MM.1S (cell line): ENCODE measurements at regions not wholly inside any gene's neighbourhood (a gene's known extent, or its start where the extent isn't known, plus 50 kb on each side); places are given as distances from the start of the nearest gene placed in this dataset.
A peak's percentile ranks its signal among the peaks of the same experiment; 100 is the strongest.
"Not testable (repeated sequence)": the region's sequence is repeated elsewhere in the genome, so short reads cannot be mapped to it uniquely, and the experiment has no call there.

ENCODE experiments used
- DNase-seq: peaks from one replicate; pipeline ENCODE4 v3.0.0-alpha.2; 2015
- H2AFZ ChIP-seq: fragments of 300-600 bp; sonication (generic); 2 replicates; pipeline ENCODE4 v1.6.0; 2016; ENCODE audit warnings: antibody characterized with exemption, low read length
- H3F3A ChIP-seq: fragments of 300-600 bp; sonication (generic); 2 replicates; pipeline ENCODE4 v1.6.1; 2016; ENCODE audit warnings: mild to moderate bottlenecking, antibody characterized with exemption, low read length, moderate library complexity, mixed read lengths; ENCODE audit not compliant: insufficient read depth
- H3K27ac ChIP-seq: fragments of 300-600 bp; sonication (generic); 2 replicates; pipeline ENCODE4 v1.5.1; 2016; ENCODE audit warnings: mild to moderate bottlenecking, low read length
- H3K27me3 ChIP-seq: fragments of 300-600 bp; sonication (generic); replicated peaks from 2 replicates; pipeline ENCODE4 v1.6.0; 2016; ENCODE audit warnings: low read length; ENCODE audit not compliant: insufficient read depth
- H3K36me3 ChIP-seq: fragments of 300-600 bp; sonication (generic); replicated peaks from 2 replicates; pipeline ENCODE4 v1.6.1; 2016; ENCODE audit warnings: mild to moderate bottlenecking, low read length, mixed read lengths; ENCODE audit not compliant: insufficient read depth
- H3K4me1 ChIP-seq: fragments of 300-600 bp; sonication (generic); 2 replicates; pipeline ENCODE4 v1.6.1; 2016; ENCODE audit warnings: low read length, mixed read lengths
- H3K4me2 ChIP-seq: fragments of 300-600 bp; sonication (generic); 2 replicates; pipeline ENCODE4 v1.6.0; 2016; ENCODE audit warnings: low read depth, low read length
- H3K4me3 ChIP-seq: fragments of 300-600 bp; sonication (generic); 2 replicates; pipeline ENCODE4 v1.5.1; 2016; ENCODE audit warnings: low read length, mixed read lengths
- H3K79me2 ChIP-seq: fragments of 300-600 bp; sonication (generic); 2 replicates; pipeline ENCODE4 v1.6.1; 2016; ENCODE audit warnings: mixed run types, low read length, mixed read lengths
- H3K9ac ChIP-seq: fragments of 300-600 bp; sonication (generic); 2 replicates; pipeline ENCODE4 v1.6.1; 2016; ENCODE audit warnings: low read length, mixed read lengths
- H3K9me2 ChIP-seq: fragments of 300-600 bp; sonication (generic); replicated peaks from 2 replicates; pipeline ENCODE4 v1.6.1; 2016; ENCODE audit warnings: mild to moderate bottlenecking, low read length, mixed read lengths; ENCODE audit not compliant: insufficient read depth
- H3K9me3 ChIP-seq: fragments of 300-600 bp; sonication (generic); replicated peaks from 2 replicates; pipeline ENCODE4 v1.6.1; 2016; ENCODE audit warnings: mild to moderate bottlenecking, low read length, mixed read lengths; ENCODE audit not compliant: insufficient read depth
- H4K20me1 ChIP-seq: fragments of 300-600 bp; sonication (generic); 2 replicates; pipeline ENCODE4 v1.6.1; 2016; ENCODE audit warnings: mild to moderate bottlenecking, low read length, moderate library complexity, mixed read lengths; ENCODE audit not compliant: insufficient read depth
- CTCF ChIP-seq: fragments of 300-600 bp; sonication (generic); IDR thresholded peaks from 2 replicates; pipeline ENCODE4 v1.5.1; 2016; ENCODE audit warnings: antibody characterized with exemption, low read length, mixed read lengths
- EZH2 ChIP-seq: fragments of 300-600 bp; sonication (generic); optimal IDR thresholded peaks from 2 replicates; pipeline ENCODE3; 2017; ENCODE audit warnings: low read depth, mild to moderate bottlenecking, antibody characterized with exemption, low read length, mixed read lengths
- EZH2phosphoT487 ChIP-seq: fragments of 300-600 bp; sonication (generic); IDR thresholded peaks from 2 replicates; pipeline ENCODE4 v1.6.1; 2018; ENCODE audit warnings: antibody characterized with exemption, low read length

GRCh38 chr2:90036335-90036734 lies 1344.9 kb downstream of the RPIA start:
- not testable (repeated sequence) for H4K20me1 ChIP-seq, H3F3A ChIP-seq, H3K4me1 ChIP-seq, H3K9ac ChIP-seq, H3K36me3 ChIP-seq, H3K4me2 ChIP-seq, H3K79me2 ChIP-seq, H2AFZ ChIP-seq, H3K27me3 ChIP-seq, H3K9me3 ChIP-seq, H3K9me2 ChIP-seq, H3K4me3 ChIP-seq, H3K27ac ChIP-seq
- TF ChIP-seq CTCF, result peak; percentile 20; the same call in 1 of the 2 replicates
- peak; percentile 50 for DNase-seq

GRCh38 chr2:90039093-90039492 lies 1347.6 kb downstream of the RPIA start:
- not testable (repeated sequence) for H3K4me3 ChIP-seq, H3K79me2 ChIP-seq, DNase-seq, H3K4me1 ChIP-seq, H3K36me3 ChIP-seq, H3F3A ChIP-seq, H2AFZ ChIP-seq, H3K9me3 ChIP-seq, H3K9ac ChIP-seq, H3K9me2 ChIP-seq, H3K27ac ChIP-seq, H4K20me1 ChIP-seq, H3K27me3 ChIP-seq, H3K4me2 ChIP-seq

- H3F3A ChIP-seq, H4K20me1 ChIP-seq, H3K9me3 ChIP-seq, H2AFZ ChIP-seq, H3K79me2 ChIP-seq, H3K4me3 ChIP-seq, H3K36me3 ChIP-seq, DNase-seq, H3K4me2 ChIP-seq, H3K27ac ChIP-seq, H3K4me1 ChIP-seq, H3K9ac ChIP-seq, H3K9me2 ChIP-seq, H3K27me3 ChIP-seq: not testable (repeated sequence)
These were observed 1356.3 kb downstream of the RPIA start for GRCh38 chr2:90047776-90048175.

GRCh38 chr2:90052113-90052631 lies 1360.7 kb downstream of the RPIA start:
- not testable (repeated sequence) for H4K20me1 ChIP-seq, H3K36me3 ChIP-seq, H3K9me3 ChIP-seq, H3K4me1 ChIP-seq, DNase-seq, H3K9ac ChIP-seq, H2AFZ ChIP-seq, H3K27me3 ChIP-seq, H3K27ac ChIP-seq, H3K79me2 ChIP-seq, H3K4me2 ChIP-seq, H3F3A ChIP-seq, H3K9me2 ChIP-seq, H3K4me3 ChIP-seq

GRCh38 chr2:90069290-90069894 lies 1377.9 kb downstream of the RPIA start:
- peak overlapping the region; percentile 10; the same call in 1 of the 2 replicates for H3K27ac ChIP-seq

More at GRCh38 chr2:90069290-90069894, 1377.9 kb downstream of the RPIA start:
- Histone ChIP-seq H3K9me2 (no peaks in the 10 kb centered on the region), H3K27me3 (no peaks in the 10 kb centered on the region), H3K9ac (no peak overlapping the region), H3K36me3 (no peaks in the 10 kb centered on the region), H3K79me2 (no peaks in the 10 kb centered on the region), H3K4me1 (peaks cover 16% of the 10 kb centered on the region), H2AFZ (no peak overlapping the region), H3K4me3 (no peak overlapping the region), H3F3A (peaks cover 12% of the 10 kb centered on the region; the same call in 1 of the 2 replicates), H4K20me1 (no peaks in the 10 kb centered on the region), H3K9me3 (no peaks in the 10 kb centered on the region), H3K4me2 (peak overlapping the region; percentile 20; the same call in 1 of the 2 replicates)
- DNase-seq, result peak; percentile 36
- no peak for TF ChIP-seq EZH2phosphoT487
- no peak for TF ChIP-seq EZH2
- peak; percentile 65 for TF ChIP-seq CTCF
